Thoracic aorta (tissue), 2 donors: ENCODE measurements at regions not wholly inside any gene's neighbourhood (a gene's known extent, or its start where the extent isn't known, plus 50 kb on each side); places are given as distances from the start of the nearest gene placed in this dataset.

Experiments used
- ATAC-seq: fragments of 150-250 bp; one replicate; pipeline ENCODE4 v1.8.0; 2017; ENCODE audit warnings: low read depth; ENCODE audit not compliant: insufficient number of reproducible peaks, low FRiP score
- DNase-seq: peaks from one replicate; pipeline ENCODE4 v3.0.0-alpha.2; 2020; ENCODE audit warnings: low spot score
- H3K27ac ChIP-seq, 2 donors: fragments of 200-600 bp; sonication (generic); 1 replicate in 1 of 2; 2 replicates in 1 of 2; pipeline ENCODE4 v1.5.1; 2016; ENCODE audit warnings: mild to moderate bottlenecking in 2 of 2, moderate library complexity in 2 of 2
- H3K27me3 ChIP-seq: fragments of 200-600 bp; sonication (generic); replicated peaks from 2 replicates; pipeline ENCODE4 v1.6.0; 2016; ENCODE audit warnings: mild to moderate bottlenecking; ENCODE audit not compliant: insufficient read depth
- H3K36me3 ChIP-seq: fragments of 200-600 bp; sonication (generic); one replicate; pipeline ENCODE4 v1.5.1; 2016
- H3K4me1 ChIP-seq, 2 donors: fragments of 200-600 bp; sonication (generic); 1 replicate in 1 of 2; 2 replicates in 1 of 2; pipeline versions ENCODE4 v1.5.1 to v1.6.0; 2016; ENCODE audit warnings: low read depth in 2 of 2, mild to moderate bottlenecking in 1 of 2; ENCODE audit not compliant: control insufficient read depth in 1 of 2
- H3K4me3 ChIP-seq: fragments of 200-600 bp; sonication (generic); 2 replicates; pipeline ENCODE4 v1.5.1; 2016; ENCODE audit warnings: mild to moderate bottlenecking
- H3K9me3 ChIP-seq: fragments of 200-600 bp; sonication (generic); 2 replicates; pipeline ENCODE4 v1.5.1; 2016
- CTCF ChIP-seq: fragments of 200-600 bp; sonication (generic); IDR thresholded peaks from one replicate; pipeline ENCODE4 v1.5.1; 2019; ENCODE audit warnings: antibody characterized with exemption

GRCh38 chr4:42344309-42344708 lies 53.0 kb upstream of the SHISA3 start:
- no peak for TF ChIP-seq CTCF
- ATAC-seq (no peak), DNase-seq (no peak)
- H3K27me3 ChIP-seq = no peaks in the 10 kb centered on the region
- peaks cover 0 to 6% of the 10 kb centered on the region in 2 donors for H3K4me1 ChIP-seq
- H3K36me3 ChIP-seq = no peaks in the 10 kb centered on the region
- H3K27ac ChIP-seq = no peak overlapping the region
- H3K4me3 ChIP-seq = no peak overlapping the region
- H3K9me3 ChIP-seq = no peaks in the 10 kb centered on the region

GRCh38 chr4:42344749-42345148 lies 52.5 kb upstream of the SHISA3 start:
- H3K36me3 ChIP-seq = no peaks in the 10 kb centered on the region
- H3K27ac ChIP-seq = no peak overlapping the region
- H3K4me3 ChIP-seq = no peak overlapping the region
- ATAC-seq (no peak), DNase-seq (no peak)
- TF ChIP-seq CTCF = no peak
- H3K4me1 ChIP-seq = peaks cover 0 to 6% of the 10 kb centered on the region in 2 donors
- no peaks in the 10 kb centered on the region for H3K9me3 ChIP-seq
- H3K27me3 ChIP-seq = no peaks in the 10 kb centered on the region

- no peak for TF ChIP-seq CTCF
- no peak for DNase-seq
These were observed 51.2 kb upstream of the SHISA3 start for GRCh38 chr4:42345962-42346544.

GRCh38 chr4:42347076-42347475 lies 50.2 kb upstream of the SHISA3 start:
- Histone ChIP-seq H3K27ac (no peak overlapping the region), H3K36me3 (no peaks in the 10 kb centered on the region), H3K4me1 (no peaks in the 10 kb centered on the region), H3K9me3 (no peaks in the 10 kb centered on the region), H3K27me3 (no peaks in the 10 kb centered on the region), H3K4me3 (no peak overlapping the region)
- DNase-seq (no peak), ATAC-seq (no peak)
- TF ChIP-seq CTCF = no peak

More at GRCh38 chr4:42345962-42346544, 51.2 kb upstream of the SHISA3 start:
- Histone ChIP-seq H3K27me3 (no peaks in the 10 kb centered on the region), H3K27ac (no peak overlapping the region), H3K4me3 (no peak overlapping the region), H3K36me3 (no peaks in the 10 kb centered on the region), H3K4me1 (no peaks in the 10 kb centered on the region), H3K9me3 (no peaks in the 10 kb centered on the region)
- ATAC-seq = no peak
